ENCODE measurements at regions not wholly inside any gene's neighbourhood (a gene's known extent, or its start where the extent isn't known, plus 50 kb on each side); places are given as distances from the start of the nearest gene placed in this dataset.

DNA sequence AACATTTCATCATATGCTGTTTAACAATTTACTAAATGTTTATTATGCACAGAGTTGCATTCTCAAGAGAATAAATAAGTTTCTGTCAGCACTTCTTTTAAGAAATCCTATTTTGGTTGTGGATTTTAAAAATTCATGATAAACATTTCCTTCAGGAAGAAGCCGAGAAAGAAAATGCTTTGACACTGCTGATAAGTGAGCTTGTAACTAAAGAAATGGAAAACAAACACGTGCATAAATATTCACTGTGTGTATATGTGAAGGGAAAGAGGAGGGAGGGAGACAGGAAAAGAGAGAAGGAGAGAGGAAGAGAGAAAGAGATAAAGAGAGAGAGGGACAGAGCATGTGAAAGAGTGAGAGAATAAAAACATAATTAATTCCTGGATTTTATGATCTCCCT lies 1165.0 kb downstream of the DIAPH3 start:
- no peak for DNase-seq (ENCODE audit: low read depth in 1 of 2, low spot score in 1 of 2)
- no peak overlapping the region for H3K4me3 ChIP-seq
- no peaks in the 10 kb centered on the region for H3K4me1 ChIP-seq (ENCODE audit: low read depth)
- TF ChIP-seq, protein P1, sequence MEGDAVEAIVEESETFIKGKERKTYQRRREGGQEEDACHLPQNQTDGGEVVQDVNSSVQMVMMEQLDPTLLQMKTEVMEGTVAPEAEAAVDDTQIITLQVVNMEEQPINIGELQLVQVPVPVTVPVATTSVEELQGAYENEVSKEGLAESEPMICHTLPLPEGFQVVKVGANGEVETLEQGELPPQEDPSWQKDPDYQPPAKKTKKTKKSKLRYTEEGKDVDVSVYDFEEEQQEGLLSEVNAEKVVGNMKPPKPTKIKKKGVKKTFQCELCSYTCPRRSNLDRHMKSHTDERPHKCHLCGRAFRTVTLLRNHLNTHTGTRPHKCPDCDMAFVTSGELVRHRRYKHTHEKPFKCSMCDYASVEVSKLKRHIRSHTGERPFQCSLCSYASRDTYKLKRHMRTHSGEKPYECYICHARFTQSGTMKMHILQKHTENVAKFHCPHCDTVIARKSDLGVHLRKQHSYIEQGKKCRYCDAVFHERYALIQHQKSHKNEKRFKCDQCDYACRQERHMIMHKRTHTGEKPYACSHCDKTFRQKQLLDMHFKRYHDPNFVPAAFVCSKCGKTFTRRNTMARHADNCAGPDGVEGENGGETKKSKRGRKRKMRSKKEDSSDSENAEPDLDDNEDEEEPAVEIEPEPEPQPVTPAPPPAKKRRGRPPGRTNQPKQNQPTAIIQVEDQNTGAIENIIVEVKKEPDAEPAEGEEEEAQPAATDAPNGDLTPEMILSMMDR (IDR thresholded peaks at IDR 0.05; ENCODE audit: low read depth, low read length), result no peak
- no peaks in the 10 kb centered on the region for H3K9me3 ChIP-seq (ENCODE audit: low read depth)
- no peaks in the 10 kb centered on the region for H3K27me3 ChIP-seq
- no peak overlapping the region for H3K27ac ChIP-seq
- no peaks in the 10 kb centered on the region for H3K36me3 ChIP-seq

DNA sequence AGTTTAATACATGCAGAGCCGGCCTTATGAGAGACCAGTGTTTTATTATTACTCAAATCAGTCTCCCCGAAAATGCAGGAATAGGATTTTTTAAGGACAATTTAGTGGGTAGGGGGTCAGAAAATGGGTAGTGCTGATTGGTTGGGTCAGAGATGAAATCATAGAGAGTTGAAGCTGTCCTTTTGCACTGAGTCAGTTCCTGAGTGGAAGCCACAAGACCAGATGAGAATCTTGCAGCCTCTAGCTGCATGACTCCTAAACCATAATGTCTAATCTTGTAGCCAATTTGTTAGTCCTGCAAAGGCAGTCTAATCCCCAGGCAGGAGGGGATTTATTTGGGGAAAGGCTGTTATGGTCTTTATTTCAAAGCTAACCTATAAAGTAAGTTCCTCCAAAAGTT lies 1163.9 kb downstream of the DIAPH3 start:
- Histone ChIP-seq H3K27ac (no peak overlapping the region), H3K9me3 (ENCODE audit: low read depth) (no peaks in the 10 kb centered on the region), H3K27me3 (no peaks in the 10 kb centered on the region), H3K4me1 (ENCODE audit: low read depth) (no peaks in the 10 kb centered on the region), H3K36me3 (no peaks in the 10 kb centered on the region), H3K4me3 (no peak overlapping the region)
- no peak for DNase-seq (ENCODE audit: low read depth in 1 of 2, low spot score in 1 of 2)
- TF ChIP-seq, protein P1 (IDR thresholded peaks at IDR 0.05; ENCODE audit: low read depth, low read length), result no peak

DNA sequence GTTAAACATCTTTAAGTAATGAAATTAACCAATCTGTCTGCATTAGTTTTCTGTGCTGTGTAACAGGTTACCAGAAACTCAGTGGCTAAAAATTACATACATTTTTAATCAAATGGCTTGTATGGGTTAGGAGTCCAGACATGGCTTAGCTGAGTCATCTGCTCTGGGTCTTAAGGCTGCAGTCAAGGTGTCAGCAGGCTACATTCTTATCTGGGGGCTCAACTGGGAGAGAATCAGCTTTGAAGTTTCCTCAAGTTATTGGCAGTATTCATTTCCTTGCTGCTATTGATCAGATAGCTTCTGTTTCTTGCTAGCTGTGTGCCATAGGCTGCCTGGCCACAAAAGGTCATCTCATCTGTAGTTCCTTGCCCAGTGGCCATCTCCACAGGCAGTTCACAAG lies 1163.0 kb downstream of the DIAPH3 start:
- TF ChIP-seq, protein P1 (IDR thresholded peaks at IDR 0.05; ENCODE audit: low read depth, low read length), result no peak
- DNase-seq (ENCODE audit: low read depth in 1 of 2, low spot score in 1 of 2), result no peak
- no peak overlapping the region for H3K27ac ChIP-seq
- H3K27me3 ChIP-seq, result no peaks in the 10 kb centered on the region
- no peak overlapping the region for H3K4me3 ChIP-seq
- no peaks in the 10 kb centered on the region for H3K36me3 ChIP-seq
- no peaks in the 10 kb centered on the region for H3K9me3 ChIP-seq (ENCODE audit: low read depth)
- H3K4me1 ChIP-seq (ENCODE audit: low read depth), result no peaks in the 10 kb centered on the region

DNA sequence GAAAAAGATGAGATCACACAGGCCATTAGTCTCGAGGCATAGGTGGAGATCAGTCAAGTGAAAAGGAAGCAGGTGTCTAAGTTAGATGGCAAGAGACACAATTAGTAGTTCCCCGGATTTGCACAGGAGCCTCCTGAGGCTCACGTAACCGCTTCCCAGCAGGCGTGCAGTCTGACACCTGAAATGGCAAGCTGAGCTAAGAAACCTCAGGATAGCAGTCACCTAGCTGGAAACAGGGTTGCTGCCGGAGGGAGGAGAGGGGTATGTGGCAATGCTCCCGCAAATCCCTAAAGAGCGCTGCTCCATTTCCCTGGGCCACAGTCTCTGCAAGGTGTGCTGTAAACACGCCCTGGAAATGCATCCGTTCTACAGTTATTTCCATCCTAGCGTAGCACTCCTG lies 1151.0 kb downstream of the DIAPH3 start:
- H3K36me3 ChIP-seq, result no peaks in the 10 kb centered on the region
- peaks cover 17% of the 10 kb centered on the region for H3K4me1 ChIP-seq (ENCODE audit: low read depth)
- TF ChIP-seq, protein P1 (IDR thresholded peaks at IDR 0.05; ENCODE audit: low read depth, low read length), result no peak
- H3K9me3 ChIP-seq (ENCODE audit: low read depth), result no peaks in the 10 kb centered on the region
- DNase-seq (ENCODE audit: low read depth in 1 of 2, low spot score in 1 of 2), result no peak
- no peak overlapping the region for H3K27ac ChIP-seq
- H3K27me3 ChIP-seq, result no peaks in the 10 kb centered on the region
- H3K4me3 ChIP-seq, result no peak overlapping the region

DNA sequence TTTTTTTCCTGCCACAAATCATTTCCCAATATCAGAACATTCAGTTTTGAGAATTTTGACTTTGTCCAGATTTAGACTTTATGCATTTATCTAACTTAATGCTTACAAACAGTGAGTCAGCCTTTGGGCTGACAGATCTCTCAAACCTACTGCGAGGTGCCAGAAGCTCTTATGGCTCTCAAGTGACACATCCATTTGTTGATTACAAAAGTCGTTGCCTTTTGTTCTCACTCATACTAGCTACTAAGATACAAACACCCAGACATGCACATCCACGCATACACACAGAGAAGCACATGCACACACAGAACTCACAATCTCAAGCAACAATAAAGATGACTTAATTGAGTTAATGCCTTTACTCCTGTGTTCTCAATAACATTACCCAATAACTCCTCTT lies 1147.5 kb downstream of the DIAPH3 start:
- Histone ChIP-seq H3K27me3 (no peaks in the 10 kb centered on the region), H3K9me3 (ENCODE audit: low read depth) (no peaks in the 10 kb centered on the region), H3K4me3 (no peak overlapping the region), H3K36me3 (no peaks in the 10 kb centered on the region), H3K27ac (no peak overlapping the region), H3K4me1 (ENCODE audit: low read depth) (peaks cover 17% of the 10 kb centered on the region)
- TF ChIP-seq, protein P1 (IDR thresholded peaks at IDR 0.05; ENCODE audit: low read depth, low read length), result no peak
- peak; percentile 8 to 45 for DNase-seq (ENCODE audit: low read depth in 1 of 2, low spot score in 1 of 2)

DNA sequence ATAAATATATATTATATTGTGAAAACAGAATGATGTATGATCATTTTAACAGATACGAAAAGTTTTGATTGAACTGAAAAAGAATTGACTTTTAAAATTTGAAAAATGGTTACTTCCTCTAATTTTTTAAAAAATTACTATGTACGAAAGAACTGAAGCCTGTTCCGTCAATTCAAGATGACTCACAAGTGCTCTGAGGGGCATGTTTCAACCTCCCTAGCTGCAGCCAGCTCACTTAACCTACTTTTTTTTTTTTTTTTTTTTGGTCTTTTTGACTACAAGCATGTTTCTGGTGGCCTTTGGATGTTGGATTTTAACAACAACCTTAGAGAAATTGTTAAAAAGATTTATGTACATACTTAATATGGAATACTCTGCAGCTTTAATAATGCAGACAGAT lies 1139.3 kb downstream of the DIAPH3 start:
- no peaks in the 10 kb centered on the region for H3K9me3 ChIP-seq (ENCODE audit: low read depth)
- no peak overlapping the region for H3K27ac ChIP-seq
- no peaks in the 10 kb centered on the region for H3K27me3 ChIP-seq
- no peaks in the 10 kb centered on the region for H3K36me3 ChIP-seq
- no peak overlapping the region for H3K4me3 ChIP-seq
- TF ChIP-seq, protein P1 (IDR thresholded peaks at IDR 0.05; ENCODE audit: low read depth, low read length), result no peak
- no peak for DNase-seq (ENCODE audit: low read depth in 1 of 2, low spot score in 1 of 2)
- H3K4me1 ChIP-seq (ENCODE audit: low read depth), result no peaks in the 10 kb centered on the region
